ENCODE measurements at regions not wholly inside any gene's neighbourhood (a gene's known extent, or its start where the extent isn't known, plus 50 kb on each side); places are given as distances from the start of the nearest gene placed in this dataset.

DNA sequence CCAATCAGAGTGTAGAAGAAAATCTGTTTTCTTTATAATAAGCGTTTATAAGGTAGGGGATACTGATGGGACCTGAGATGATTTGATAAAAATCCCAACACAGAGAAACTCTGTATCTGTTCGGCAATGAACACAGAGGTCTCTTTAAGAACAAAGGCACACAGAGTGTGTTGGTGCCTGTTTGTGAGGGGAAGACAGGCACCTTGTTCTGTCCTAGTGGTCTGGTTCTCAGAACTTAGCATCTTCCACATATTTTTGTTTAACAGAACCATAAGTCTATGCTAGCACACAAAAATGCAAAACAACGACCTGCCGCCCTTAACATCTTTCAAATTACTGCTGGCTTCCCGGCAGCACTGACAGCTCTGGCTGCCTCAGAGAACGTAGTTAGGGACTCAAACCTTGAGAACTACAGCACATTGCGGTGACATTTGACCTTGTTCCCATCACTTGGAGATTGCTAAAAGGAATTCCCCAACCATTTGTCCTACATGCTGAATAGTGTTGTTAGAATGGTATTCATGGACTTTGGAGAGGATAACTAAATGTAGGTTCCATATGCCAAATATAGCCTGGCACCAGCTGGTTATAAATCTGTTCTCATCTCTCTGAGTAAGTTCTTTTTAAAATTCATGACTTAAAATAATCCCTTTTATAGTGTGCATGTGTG lies 871.7 kb upstream of the TYRP1 start:
- Histone ChIP-seq H3K27ac (ENCODE audit: insufficient read depth in 1 of 2, low read depth in 1 of 2, low read length in 2 of 2, poor library complexity in 1 of 2, severe bottlenecking in 2 of 2) (no peak overlapping the region), H3K4me3 (ENCODE audit: control insufficient read depth in 1 of 7, extremely low read depth in 1 of 7, insufficient read depth in 4 of 7, low read depth in 2 of 7, low read length in 6 of 7) (no peak overlapping the region), H3K36me3 (ENCODE audit: control insufficient read depth in 4 of 4, insufficient read depth in 4 of 4, low read length in 3 of 4) (no peaks in the 10 kb centered on the region), H3K27me3 (replicated peaks in 2 of 5; ENCODE audit: control insufficient read depth in 4 of 5, insufficient read depth in 5 of 5, low read length in 4 of 5) (no peaks in the 10 kb centered on the region), H3K4me1 (ENCODE audit: control extremely low read depth in 1 of 4, control insufficient read depth in 4 of 4, insufficient read depth in 4 of 4, low read length in 3 of 4) (no peaks in the 10 kb centered on the region), H3K9me3 (ENCODE audit: control extremely low read depth in 1 of 5, control insufficient read depth in 4 of 5, insufficient read depth in 2 of 5, low read depth in 1 of 5, low read length in 4 of 5) (no peaks in the 10 kb centered on the region)
- ChIA-PET POLR2A (no interaction called here), CTCF (interaction anchor here (1.2 kb wide), 1 partner anchor 11 kb away, joined by 3 read pairs; no protein-coding TSS in a partner anchor)
- DNase-seq, result no peak
- WGBS (ENCODE audit: insufficient coverage), result 86% methylated on average over 7 of the region's 7 CpGs

DNA sequence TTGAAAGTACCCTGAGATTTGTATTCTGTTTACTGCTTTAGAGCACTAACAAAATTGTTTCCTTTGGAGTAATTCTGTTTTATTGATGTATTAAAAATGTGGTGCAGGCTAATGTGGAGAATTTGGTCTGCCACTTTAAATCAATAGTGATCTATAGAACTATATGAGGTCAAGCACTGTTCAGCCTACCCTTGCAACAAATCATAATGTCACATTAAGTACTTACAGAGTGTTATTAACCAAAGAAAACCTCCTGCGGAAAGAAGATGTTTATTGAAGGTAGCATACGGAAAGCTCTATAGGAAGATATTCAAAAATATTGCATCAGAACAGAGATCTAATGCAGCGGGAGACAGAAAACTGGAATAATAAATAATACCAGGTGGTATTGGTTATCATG lies 865.0 kb upstream of the TYRP1 start:
- no peaks in the 10 kb centered on the region for H3K36me3 ChIP-seq (ENCODE audit: control insufficient read depth in 4 of 4, insufficient read depth in 4 of 4, low read length in 3 of 4)
- DNase-seq, result no peak
- ChIA-PET POLR2A (no interaction called here), CTCF (no interaction called here)
- H3K27me3 ChIP-seq (replicated peaks in 2 of 5; ENCODE audit: control insufficient read depth in 4 of 5, insufficient read depth in 5 of 5, low read length in 4 of 5), result no peaks in the 10 kb centered on the region
- no CpG with 5 or more reads among the region's 3 CpGs for WGBS (ENCODE audit: insufficient coverage)
- H3K9me3 ChIP-seq (ENCODE audit: control extremely low read depth in 1 of 5, control insufficient read depth in 4 of 5, insufficient read depth in 2 of 5, low read depth in 1 of 5, low read length in 4 of 5), result no peaks in the 10 kb centered on the region
- H3K27ac ChIP-seq (ENCODE audit: insufficient read depth in 1 of 2, low read depth in 1 of 2, low read length in 2 of 2, poor library complexity in 1 of 2, severe bottlenecking in 2 of 2), result no peak overlapping the region
- no peak overlapping the region for H3K4me3 ChIP-seq (ENCODE audit: control insufficient read depth in 1 of 7, extremely low read depth in 1 of 7, insufficient read depth in 4 of 7, low read depth in 2 of 7, low read length in 6 of 7)
- no peaks in the 10 kb centered on the region for H3K4me1 ChIP-seq (ENCODE audit: control extremely low read depth in 1 of 4, control insufficient read depth in 4 of 4, insufficient read depth in 4 of 4, low read length in 3 of 4)

DNA sequence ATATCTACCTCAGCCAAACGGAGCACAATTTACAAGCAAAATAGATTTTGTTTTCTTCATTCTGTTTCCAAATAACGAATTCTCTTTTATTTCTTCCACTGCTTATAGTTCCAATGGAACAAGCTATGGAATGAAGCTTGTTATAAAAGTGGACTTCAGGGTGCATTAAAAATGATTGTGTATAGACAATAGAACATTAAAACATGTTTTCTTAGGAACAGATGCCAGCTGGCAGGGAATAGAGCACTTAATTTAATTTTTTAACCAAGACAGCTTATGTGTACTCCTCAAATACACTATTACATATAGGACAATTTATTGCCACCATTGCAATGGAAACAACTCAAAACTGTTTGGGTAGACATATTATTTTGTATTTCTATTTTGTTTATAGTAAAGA lies 860.1 kb upstream of the TYRP1 start:
- WGBS (ENCODE audit: insufficient coverage), result no CpG with 5 or more reads among the region's 2 CpGs
- no peak for DNase-seq
- CTCF ChIA-PET, result interaction anchor here (0.9 kb wide), 1 partner anchor 11 kb away, joined by 3 read pairs; no protein-coding TSS in a partner anchor

DNA sequence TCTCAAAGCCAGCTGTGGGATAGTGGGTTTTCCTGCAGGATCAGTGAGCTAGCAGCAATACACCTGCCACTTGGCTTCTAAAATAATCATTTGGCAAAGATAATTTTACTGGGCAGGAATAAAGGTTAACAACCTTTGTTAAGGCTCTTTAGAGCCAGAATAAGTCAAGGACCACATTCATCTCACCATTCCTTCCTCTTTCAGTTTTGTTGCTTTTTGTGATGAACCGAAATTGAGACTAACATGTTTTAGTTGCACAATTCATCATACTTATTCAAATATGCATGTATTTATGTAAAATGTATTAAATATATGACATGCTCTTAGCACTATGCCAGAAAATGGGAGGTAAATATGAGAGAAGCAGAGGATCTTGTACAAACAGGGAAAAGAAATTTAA lies 824.4 kb upstream of the TYRP1 start:
- no peaks in the 10 kb centered on the region for H3K4me1 ChIP-seq (ENCODE audit: control extremely low read depth in 1 of 4, control insufficient read depth in 4 of 4, insufficient read depth in 4 of 4, low read length in 3 of 4)
- no peak overlapping the region for H3K4me3 ChIP-seq (ENCODE audit: control insufficient read depth in 1 of 7, extremely low read depth in 1 of 7, insufficient read depth in 4 of 7, low read depth in 2 of 7, low read length in 6 of 7)
- H3K9me3 ChIP-seq (ENCODE audit: control extremely low read depth in 1 of 5, control insufficient read depth in 4 of 5, insufficient read depth in 2 of 5, low read depth in 1 of 5, low read length in 4 of 5), result no peaks in the 10 kb centered on the region
- ChIA-PET POLR2A (no interaction called here), CTCF (no interaction called here)
- no peaks in the 10 kb centered on the region for H3K27me3 ChIP-seq (replicated peaks in 2 of 5; ENCODE audit: control insufficient read depth in 4 of 5, insufficient read depth in 5 of 5, low read length in 4 of 5)
- WGBS (ENCODE audit: insufficient coverage), result no CpG with 5 or more reads among the region's 1 CpG
- DNase-seq, result no peak
- H3K36me3 ChIP-seq (ENCODE audit: control insufficient read depth in 4 of 4, insufficient read depth in 4 of 4, low read length in 3 of 4), result no peaks in the 10 kb centered on the region
- no peak overlapping the region for H3K27ac ChIP-seq (ENCODE audit: insufficient read depth in 1 of 2, low read depth in 1 of 2, low read length in 2 of 2, poor library complexity in 1 of 2, severe bottlenecking in 2 of 2)

More for the DNA sequence above, 860.1 kb upstream of the TYRP1 start:
- Histone ChIP-seq H3K9me3 (ENCODE audit: control extremely low read depth in 1 of 5, control insufficient read depth in 4 of 5, insufficient read depth in 2 of 5, low read depth in 1 of 5, low read length in 4 of 5) (no peaks in the 10 kb centered on the region), H3K4me3 (ENCODE audit: control insufficient read depth in 1 of 7, extremely low read depth in 1 of 7, insufficient read depth in 4 of 7, low read depth in 2 of 7, low read length in 6 of 7) (no peak overlapping the region), H3K36me3 (ENCODE audit: control insufficient read depth in 4 of 4, insufficient read depth in 4 of 4, low read length in 3 of 4) (no peaks in the 10 kb centered on the region), H3K4me1 (ENCODE audit: control extremely low read depth in 1 of 4, control insufficient read depth in 4 of 4, insufficient read depth in 4 of 4, low read length in 3 of 4) (no peaks in the 10 kb centered on the region), H3K27me3 (replicated peaks in 2 of 5; ENCODE audit: control insufficient read depth in 4 of 5, insufficient read depth in 5 of 5, low read length in 4 of 5) (no peaks in the 10 kb centered on the region), H3K27ac (ENCODE audit: insufficient read depth in 1 of 2, low read depth in 1 of 2, low read length in 2 of 2, poor library complexity in 1 of 2, severe bottlenecking in 2 of 2) (no peak overlapping the region)
- POLR2A ChIA-PET, result no interaction called here

DNA sequence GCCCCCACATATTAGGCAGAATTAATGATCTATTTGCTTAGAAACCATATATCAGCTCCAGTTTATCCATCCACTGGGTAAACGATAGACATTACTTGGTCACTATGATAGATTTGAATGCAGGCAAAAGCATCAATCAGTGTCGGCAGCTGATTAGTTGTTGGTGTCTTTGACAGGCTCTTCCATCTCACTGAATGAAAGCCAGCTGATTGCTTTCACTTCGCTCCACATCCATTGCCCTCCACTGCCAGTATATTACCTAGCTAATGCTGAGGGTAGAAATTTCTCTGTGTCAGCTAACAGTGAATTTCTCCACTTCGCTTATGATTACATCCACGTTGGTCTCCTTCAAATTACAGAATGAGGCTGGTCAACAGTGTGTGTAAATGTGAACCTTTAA lies 821.3 kb upstream of the TYRP1 start:
- H3K36me3 ChIP-seq (ENCODE audit: control insufficient read depth in 4 of 4, insufficient read depth in 4 of 4, low read length in 3 of 4), result no peaks in the 10 kb centered on the region
- H3K4me3 ChIP-seq (ENCODE audit: control insufficient read depth in 1 of 7, extremely low read depth in 1 of 7, insufficient read depth in 4 of 7, low read depth in 2 of 7, low read length in 6 of 7), result no peak overlapping the region
- H3K27me3 ChIP-seq (replicated peaks in 2 of 5; ENCODE audit: control insufficient read depth in 4 of 5, insufficient read depth in 5 of 5, low read length in 4 of 5), result no peaks in the 10 kb centered on the region
- no peak for DNase-seq
- ChIA-PET CTCF (no interaction called here), POLR2A (no interaction called here)
- no peak overlapping the region for H3K27ac ChIP-seq (ENCODE audit: insufficient read depth in 1 of 2, low read depth in 1 of 2, low read length in 2 of 2, poor library complexity in 1 of 2, severe bottlenecking in 2 of 2)
- 90% methylated on average over 2 of the region's 5 CpGs for WGBS (ENCODE audit: insufficient coverage)
- no peaks in the 10 kb centered on the region for H3K4me1 ChIP-seq (ENCODE audit: control extremely low read depth in 1 of 4, control insufficient read depth in 4 of 4, insufficient read depth in 4 of 4, low read length in 3 of 4)
- H3K9me3 ChIP-seq (ENCODE audit: control extremely low read depth in 1 of 5, control insufficient read depth in 4 of 5, insufficient read depth in 2 of 5, low read depth in 1 of 5, low read length in 4 of 5), result no peaks in the 10 kb centered on the region

DNA sequence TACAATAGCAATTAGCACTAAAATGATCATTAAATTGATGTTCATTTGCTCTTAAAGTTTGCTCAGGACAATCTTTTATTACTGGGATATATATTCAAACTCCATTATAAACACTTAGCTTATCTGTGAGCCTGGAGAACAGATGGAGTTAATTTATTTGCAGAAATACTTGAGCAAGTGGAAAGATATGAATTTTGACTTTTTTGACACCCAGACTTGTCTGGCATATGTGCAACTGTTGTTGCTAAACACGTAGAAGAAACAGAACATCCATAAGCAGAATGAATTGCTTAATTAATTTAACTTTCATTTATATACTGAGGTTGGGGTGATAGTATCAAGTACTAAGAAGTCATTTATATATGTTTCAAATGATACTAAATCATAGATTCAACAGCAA lies 820.7 kb upstream of the TYRP1 start:
- Histone ChIP-seq H3K4me1 (ENCODE audit: control extremely low read depth in 1 of 4, control insufficient read depth in 4 of 4, insufficient read depth in 4 of 4, low read length in 3 of 4) (no peaks in the 10 kb centered on the region), H3K4me3 (ENCODE audit: control insufficient read depth in 1 of 7, extremely low read depth in 1 of 7, insufficient read depth in 4 of 7, low read depth in 2 of 7, low read length in 6 of 7) (no peak overlapping the region), H3K9me3 (ENCODE audit: control extremely low read depth in 1 of 5, control insufficient read depth in 4 of 5, insufficient read depth in 2 of 5, low read depth in 1 of 5, low read length in 4 of 5) (no peaks in the 10 kb centered on the region), H3K36me3 (ENCODE audit: control insufficient read depth in 4 of 4, insufficient read depth in 4 of 4, low read length in 3 of 4) (no peaks in the 10 kb centered on the region), H3K27ac (ENCODE audit: insufficient read depth in 1 of 2, low read depth in 1 of 2, low read length in 2 of 2, poor library complexity in 1 of 2, severe bottlenecking in 2 of 2) (no peak overlapping the region), H3K27me3 (replicated peaks in 2 of 5; ENCODE audit: control insufficient read depth in 4 of 5, insufficient read depth in 5 of 5, low read length in 4 of 5) (no peaks in the 10 kb centered on the region)
- DNase-seq, result no peak
- CTCF ChIA-PET, result no interaction called here
- no CpG with 5 or more reads among the region's 1 CpG for WGBS (ENCODE audit: insufficient coverage)
- POLR2A ChIA-PET, result no interaction called here

DNA sequence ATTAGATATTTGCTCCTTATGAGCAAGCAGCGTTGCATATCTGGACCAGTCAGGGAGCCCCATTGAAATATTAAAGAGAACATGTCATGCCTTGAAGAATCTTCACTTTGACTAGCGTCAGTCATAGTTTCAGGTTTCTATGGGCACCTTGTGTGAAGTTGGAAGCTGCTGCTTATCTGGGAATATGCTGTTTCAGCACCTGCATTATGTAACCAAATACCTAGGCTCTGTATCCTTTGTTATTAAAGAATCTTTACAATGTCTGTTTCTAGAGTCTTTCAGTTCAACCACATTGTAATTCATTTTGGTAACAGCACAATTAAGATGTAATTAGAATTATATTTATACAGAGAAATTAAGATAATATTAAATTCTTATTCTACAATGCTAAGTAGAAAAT lies 818.8 kb upstream of the TYRP1 start:
- ChIA-PET POLR2A (no interaction called here), CTCF (no interaction called here)
- DNase-seq, result no peak
- Histone ChIP-seq H3K9me3 (ENCODE audit: control extremely low read depth in 1 of 5, control insufficient read depth in 4 of 5, insufficient read depth in 2 of 5, low read depth in 1 of 5, low read length in 4 of 5) (no peaks in the 10 kb centered on the region), H3K36me3 (ENCODE audit: control insufficient read depth in 4 of 4, insufficient read depth in 4 of 4, low read length in 3 of 4) (no peaks in the 10 kb centered on the region), H3K4me1 (ENCODE audit: control extremely low read depth in 1 of 4, control insufficient read depth in 4 of 4, insufficient read depth in 4 of 4, low read length in 3 of 4) (no peaks in the 10 kb centered on the region), H3K27me3 (replicated peaks in 2 of 5; ENCODE audit: control insufficient read depth in 4 of 5, insufficient read depth in 5 of 5, low read length in 4 of 5) (no peaks in the 10 kb centered on the region), H3K4me3 (ENCODE audit: control insufficient read depth in 1 of 7, extremely low read depth in 1 of 7, insufficient read depth in 4 of 7, low read depth in 2 of 7, low read length in 6 of 7) (no peak overlapping the region), H3K27ac (ENCODE audit: insufficient read depth in 1 of 2, low read depth in 1 of 2, low read length in 2 of 2, poor library complexity in 1 of 2, severe bottlenecking in 2 of 2) (no peak overlapping the region)
- 92% methylated on average over 2 of the region's 2 CpGs for WGBS (ENCODE audit: insufficient coverage)
